HG03565 (cell line): ENCODE measurements at regions not wholly inside any gene's neighbourhood (a gene's known extent, or its start where the extent isn't known, plus 50 kb on each side); places are given as distances from the start of the nearest gene placed in this dataset.

Experiments
- ATAC-seq: cut with Tn5 transposase; IDR thresholded peaks from one replicate; pipeline ENCODE4 v1.9.1; 2021; ENCODE audit warnings: mild to moderate bottlenecking, moderate library complexity; ENCODE audit not compliant: unreplicated experiment

- ATAC-seq = no peak
Observed at GRCh38 chr2:226064932-226065570, 665.5 kb downstream of the NYAP2 start.

GRCh38 chr2:226063704-226064440 lies 664.4 kb downstream of the NYAP2 start:
- no peak for ATAC-seq

- no peak for ATAC-seq
Observed at GRCh38 chr2:226059961-226060627, 660.6 kb downstream of the NYAP2 start.

- no peak for ATAC-seq
Observed at GRCh38 chr2:226057914-226058313, 658.4 kb downstream of the NYAP2 start.

- ATAC-seq = no peak
Observed at GRCh38 chr2:226057365-226057764, 657.9 kb downstream of the NYAP2 start.

- ATAC-seq = no peak
Observed at GRCh38 chr2:226052772-226053416, 653.4 kb downstream of the NYAP2 start.

GRCh38 chr2:226050822-226051221 lies 651.3 kb downstream of the NYAP2 start:
- no peak for ATAC-seq

GRCh38 chr2:226048611-226049010 lies 649.1 kb downstream of the NYAP2 start:
- ATAC-seq = no peak

- ATAC-seq = no peak
Observed at GRCh38 chr2:226045080-226045479, 645.6 kb downstream of the NYAP2 start.

GRCh38 chr2:226040344-226040900 lies 640.9 kb downstream of the NYAP2 start:
- ATAC-seq = no peak

- ATAC-seq = no peak
Observed at GRCh38 chr2:226037526-226037925, 638.0 kb downstream of the NYAP2 start.

GRCh38 chr2:226031647-226032501 lies 632.4 kb downstream of the NYAP2 start:
- no peak for ATAC-seq

- no peak for ATAC-seq
Observed at GRCh38 chr2:226030788-226031646, 631.5 kb downstream of the NYAP2 start.

GRCh38 chr2:226030369-226030768 lies 630.9 kb downstream of the NYAP2 start:
- ATAC-seq = no peak

- ATAC-seq = no peak
Observed at GRCh38 chr2:226023946-226024345, 624.4 kb downstream of the NYAP2 start.

- no peak for ATAC-seq
Observed at GRCh38 chr2:226023383-226023782, 623.9 kb downstream of the NYAP2 start.

GRCh38 chr2:226020956-226021355 lies 621.4 kb downstream of the NYAP2 start:
- ATAC-seq = no peak

- no peak for ATAC-seq
Observed at GRCh38 chr2:226020176-226020575, 620.7 kb downstream of the NYAP2 start.

- ATAC-seq = no peak
Observed at GRCh38 chr2:226018641-226019040, 619.1 kb downstream of the NYAP2 start.
